Esophagus squamous epithelium (tissue), 5 donors: ENCODE measurements at regions not wholly inside any gene's neighbourhood (a gene's known extent, or its start where the extent isn't known, plus 50 kb on each side); places are given as distances from the start of the nearest gene placed in this dataset.

Experiments
- DNase-seq: peaks from one replicate; lab custom pipeline; 2025; lab: John Stamatoyannopoulos, UW
- H3K27ac ChIP-seq, 4 donors: fragments of 200-600 bp; sonication (generic); one replicate each; pipeline ENCODE4 v1.5.1; 2016 to 2019; ENCODE audit warnings: mild to moderate bottlenecking in 1 of 4
- H3K27me3 ChIP-seq, 4 donors: fragments of 200-600 bp; sonication (generic); 1 replicate in 3 of 4; 2 replicates in 1 of 4; pipeline versions ENCODE4 v1.5.1 to v1.6.0; 2017 to 2021; ENCODE audit warnings: antibody characterized with exemption in 1 of 4
- H3K36me3 ChIP-seq, 3 donors: fragments of 200-600 bp; sonication (generic); one replicate each; pipeline ENCODE4 v1.5.1; 2016 to 2019
- H3K4me1 ChIP-seq, 3 donors: fragments of 200-600 bp; sonication (generic); one replicate each; pipeline ENCODE4 v1.5.1; 2017 to 2019
- H3K4me3 ChIP-seq, 4 donors: fragments of 200-600 bp; sonication (generic); 1 replicate in 3 of 4; 2 replicates in 1 of 4; pipeline ENCODE4 v1.5.1; 2016 to 2019; ENCODE audit warnings: mild to moderate bottlenecking in 2 of 4, moderate library complexity in 1 of 4
- H3K9me3 ChIP-seq, 3 donors: fragments of 200-600 bp; sonication (generic); one replicate each; pipeline ENCODE4 v1.5.1; 2016 to 2019
- POLR2A ChIP-seq, 4 donors: fragments of 450-650 bp; IDR thresholded peaks; one replicate each; pipeline ENCODE4 v1.6.1; 2017; ENCODE audit warnings: antibody characterized with exemption in 4 of 4, mild to moderate bottlenecking in 4 of 4, moderate library complexity in 3 of 4
- WGBS, 2 donors: methylation state at CpG; one replicate each; pipeline ENCODE4 v1.1.5; 2018; 5-methylcytosine and 5-hydroxymethylcytosine counted together
- intact Hi-C: fragments of 100-400 bp; cut with DNase I; formaldehyde crosslinking; loops from one replicate; pipeline ENCODE4 v1.15.0; 2022
- TF ChIP-seq, protein P1 (sequence below), 6 experiments: fragments of 450-650 bp in 4 of 6; fragments of 200-600 bp in 2 of 6; sonication (generic) in 2 of 6; IDR thresholded peaks; one replicate each; pipeline ENCODE4 v1.5.1; 2016 to 2019; ENCODE audit warnings: antibody characterized with exemption in 6 of 6, mild to moderate bottlenecking in 4 of 6, moderate library complexity in 4 of 6
- donor health status: DM: yes; HTN: yes; CAD: no.

DNA sequence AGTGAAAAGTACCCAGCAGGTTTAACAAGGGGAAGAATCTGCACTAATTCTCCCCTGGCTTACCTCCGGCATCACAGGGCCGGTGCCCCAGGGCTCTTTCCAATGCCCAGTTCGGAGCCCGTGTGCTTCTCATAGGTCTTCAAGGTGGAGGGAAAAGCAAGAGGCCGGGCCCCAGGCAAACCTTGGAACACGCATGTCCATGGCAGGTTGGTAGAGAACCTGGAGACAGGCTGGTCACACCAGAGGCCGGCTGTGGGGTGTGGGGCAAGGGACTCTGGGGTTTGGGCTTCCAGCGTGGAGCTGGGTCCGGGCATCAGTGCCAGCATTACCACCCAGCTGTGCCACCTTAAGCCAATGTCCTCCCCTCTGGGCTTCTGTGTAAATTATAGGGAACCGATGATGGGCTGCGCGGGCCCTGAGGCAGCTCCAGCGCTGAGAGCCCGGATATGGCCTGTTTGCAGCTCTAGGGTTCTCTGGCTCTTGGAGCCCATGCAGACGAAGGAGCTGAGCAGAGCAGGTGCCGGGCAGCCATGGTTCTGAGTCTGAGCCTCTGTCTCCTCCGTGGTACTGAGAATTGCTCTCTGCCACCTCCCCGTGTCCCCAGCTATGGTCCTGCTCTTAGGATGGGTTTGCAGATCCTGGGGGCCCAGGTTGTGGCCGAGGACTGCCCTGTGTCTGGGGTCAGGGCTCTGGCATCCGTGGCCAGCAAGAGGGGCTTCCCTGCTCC is 197.0 kb upstream of the C14orf180 start:
- TF ChIP-seq, protein P1, sequence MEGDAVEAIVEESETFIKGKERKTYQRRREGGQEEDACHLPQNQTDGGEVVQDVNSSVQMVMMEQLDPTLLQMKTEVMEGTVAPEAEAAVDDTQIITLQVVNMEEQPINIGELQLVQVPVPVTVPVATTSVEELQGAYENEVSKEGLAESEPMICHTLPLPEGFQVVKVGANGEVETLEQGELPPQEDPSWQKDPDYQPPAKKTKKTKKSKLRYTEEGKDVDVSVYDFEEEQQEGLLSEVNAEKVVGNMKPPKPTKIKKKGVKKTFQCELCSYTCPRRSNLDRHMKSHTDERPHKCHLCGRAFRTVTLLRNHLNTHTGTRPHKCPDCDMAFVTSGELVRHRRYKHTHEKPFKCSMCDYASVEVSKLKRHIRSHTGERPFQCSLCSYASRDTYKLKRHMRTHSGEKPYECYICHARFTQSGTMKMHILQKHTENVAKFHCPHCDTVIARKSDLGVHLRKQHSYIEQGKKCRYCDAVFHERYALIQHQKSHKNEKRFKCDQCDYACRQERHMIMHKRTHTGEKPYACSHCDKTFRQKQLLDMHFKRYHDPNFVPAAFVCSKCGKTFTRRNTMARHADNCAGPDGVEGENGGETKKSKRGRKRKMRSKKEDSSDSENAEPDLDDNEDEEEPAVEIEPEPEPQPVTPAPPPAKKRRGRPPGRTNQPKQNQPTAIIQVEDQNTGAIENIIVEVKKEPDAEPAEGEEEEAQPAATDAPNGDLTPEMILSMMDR (IDR thresholded peaks at IDR 0.05): no peak
- TF ChIP-seq POLR2A (IDR thresholded peaks at IDR 0.05): no peak
- DNase-seq: no peak
- WGBS, 2 donors: 91 to 100% methylated on average over 1 to 9 of the region's 20 CpGs
- Histone ChIP-seq H3K4me3 (no peak overlapping the region), H3K27me3 (peaks cover 0 to 63% (median 0%) of the 10 kb centered on the region in 4 donors), H3K36me3 (no peaks in the 10 kb centered on the region), H3K9me3 (peaks cover 0 to 10% (median 0%) of the 10 kb centered on the region in 3 donors), H3K27ac (no peak overlapping the region), H3K4me1 (peaks cover 0 to 12% (median 0%) of the 10 kb centered on the region in 3 donors)
- intact Hi-C loops: no loop called here

- no peak for TF ChIP-seq POLR2A (IDR thresholded peaks at IDR 0.05)
- TF ChIP-seq, protein P1 (IDR thresholded peaks at IDR 0.05): no peak
- WGBS, 2 donors: 9 to 14% methylated on average over 6 to 10 of the region's 26 CpGs
- Histone ChIP-seq H3K36me3 (no peaks in the 10 kb centered on the region), H3K27ac (no peak overlapping the region), H3K27me3 (peaks cover 0 to 59% (median 0%) of the 10 kb centered on the region in 4 donors), H3K9me3 (peaks cover 0 to 10% (median 0%) of the 10 kb centered on the region in 3 donors), H3K4me1 (peaks cover 0 to 12% (median 0%) of the 10 kb centered on the region in 3 donors), H3K4me3 (no peak overlapping the region)
- intact Hi-C loops: no loop called here
- no peak for DNase-seq
Measured at GRCh38 chr14:104383088-104383995, 196.2 kb upstream of the C14orf180 start.

DNA sequence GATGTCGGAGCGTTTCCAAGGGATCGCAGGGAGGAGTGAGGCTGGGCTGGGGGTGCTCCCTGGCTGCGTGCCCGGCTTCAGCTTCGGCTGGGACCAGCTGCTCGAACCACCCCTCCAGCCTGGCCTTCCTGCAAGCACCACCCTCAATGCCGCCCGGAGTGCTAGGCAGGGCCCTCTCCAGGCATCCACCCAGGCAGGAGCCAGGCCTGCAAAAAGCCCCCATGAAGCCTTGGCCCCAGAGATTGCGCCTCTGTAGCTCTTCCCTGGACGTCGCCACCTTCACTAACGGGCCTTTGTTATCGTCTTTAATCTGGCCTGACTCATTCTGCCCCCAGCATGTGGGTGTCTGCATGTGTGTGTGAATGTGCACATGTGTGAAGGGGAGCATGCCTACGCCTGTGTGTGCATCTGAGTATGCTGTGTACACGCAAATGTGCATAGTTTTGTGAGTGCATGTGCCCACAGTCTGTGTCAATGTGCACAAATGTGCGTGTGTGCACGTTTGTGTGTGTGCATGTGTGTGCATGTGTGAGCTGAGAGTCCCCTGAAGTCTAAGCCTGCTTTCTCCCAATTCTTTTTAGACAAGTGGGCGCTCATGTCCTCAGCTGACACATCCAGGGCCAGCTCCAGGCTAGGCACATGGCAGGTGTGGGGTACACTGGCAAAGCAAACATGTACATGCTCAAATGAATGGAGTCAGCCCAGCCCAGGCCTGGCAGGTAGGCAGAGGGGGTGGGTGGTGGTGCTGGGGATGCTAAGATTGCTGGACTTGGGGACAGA is 195.4 kb upstream of the C14orf180 start:
- peaks cover 0 to 51% (median 0%) of the 10 kb centered on the region in 4 donors for H3K27me3 ChIP-seq
- intact Hi-C loops: no loop called here
- WGBS, 2 donors: 11 to 39% methylated on average over 12 of the region's 19 CpGs
- DNase-seq: no peak
- H3K4me1 ChIP-seq: peaks cover 0 to 12% (median 0%) of the 10 kb centered on the region in 3 donors
- no peaks in the 10 kb centered on the region for H3K36me3 ChIP-seq
- peaks cover 0 to 10% (median 0%) of the 10 kb centered on the region in 3 donors for H3K9me3 ChIP-seq
- H3K4me3 ChIP-seq: no peak overlapping the region
- no peak for TF ChIP-seq POLR2A (IDR thresholded peaks at IDR 0.05)
- TF ChIP-seq, protein P1 (IDR thresholded peaks at IDR 0.05): no peak
- no peak overlapping the region for H3K27ac ChIP-seq

DNA sequence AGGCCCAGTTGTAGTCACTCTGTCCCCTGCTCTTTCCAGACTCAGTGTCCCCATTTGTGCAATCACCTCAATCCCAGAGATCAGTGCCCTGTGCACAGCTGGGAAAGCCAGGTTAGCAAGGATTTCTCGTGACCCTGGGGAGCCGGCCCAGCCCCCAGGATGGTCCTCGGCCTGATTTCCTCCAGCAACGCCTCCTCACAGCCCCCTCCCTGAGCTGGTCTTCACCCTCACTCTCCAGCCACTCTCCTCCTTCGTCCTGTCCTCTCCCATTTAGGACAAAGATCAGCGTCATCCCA is 194.8 kb upstream of the C14orf180 start:
- H3K36me3 ChIP-seq: no peaks in the 10 kb centered on the region
- DNase-seq: no peak
- 87% methylated on average over 3 of the region's 6 CpGs for WGBS, 2 donors
- peaks cover 0 to 10% (median 0%) of the 10 kb centered on the region in 3 donors for H3K9me3 ChIP-seq
- H3K4me1 ChIP-seq: peaks cover 0 to 12% (median 0%) of the 10 kb centered on the region in 3 donors
- H3K27ac ChIP-seq: no peak overlapping the region
- H3K4me3 ChIP-seq: no peak overlapping the region
- intact Hi-C loops: no loop called here
- peaks cover 0 to 46% (median 0%) of the 10 kb centered on the region in 4 donors for H3K27me3 ChIP-seq
- TF ChIP-seq, protein P1 (IDR thresholded peaks at IDR 0.05): no peak
- no peak for TF ChIP-seq POLR2A (IDR thresholded peaks at IDR 0.05)
